ENCODE measurements at regions not wholly inside any gene's neighbourhood (a gene's known extent, or its start where the extent isn't known, plus 50 kb on each side); places are given as distances from the start of the nearest gene placed in this dataset.
A peak's percentile ranks its signal among the peaks of the same experiment; 100 is the strongest.

GRCh38 chr10:52650873-52651272 lies 121.7 kb downstream of the MBL2 start:
- TF ChIP-seq CTCF (IDR thresholded peaks at IDR 0.05; ENCODE audit: control insufficient read depth, insufficient read depth, low read depth, low read length, missing control alignments), result no peak
- no peak for DNase-seq (ENCODE audit: low read depth)
- H3K4me3 ChIP-seq (ENCODE audit: control insufficient read depth, low read depth, low read length), result no peak overlapping the region

DNA sequence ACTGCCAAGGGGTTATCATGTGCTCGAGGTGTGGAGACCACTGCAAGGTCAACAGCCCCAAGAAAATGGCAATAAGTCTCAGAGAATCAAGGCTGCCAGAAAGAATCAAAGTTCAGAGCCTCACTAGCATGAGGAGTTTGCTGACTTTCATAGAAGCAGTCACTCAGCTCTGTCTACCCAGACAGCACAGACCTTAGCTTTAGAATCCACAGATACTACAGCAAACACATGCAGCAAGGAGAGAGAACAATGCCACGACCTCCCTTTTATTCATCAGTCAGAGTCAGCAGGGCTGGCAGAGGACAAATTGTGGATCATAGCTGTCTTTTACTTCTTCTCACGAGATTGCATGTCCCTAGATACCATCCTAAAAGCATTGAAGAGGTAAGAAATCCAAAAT lies 121.3 kb downstream of the MBL2 start:
- TF ChIP-seq CTCF (IDR thresholded peaks at IDR 0.05; ENCODE audit: control insufficient read depth, insufficient read depth, low read depth, low read length, missing control alignments), result no peak
- H3K4me3 ChIP-seq (ENCODE audit: control insufficient read depth, low read depth, low read length), result no peak overlapping the region
- no peak for DNase-seq (ENCODE audit: low read depth)

- no peak overlapping the region for H3K4me3 ChIP-seq (ENCODE audit: control insufficient read depth, low read depth, low read length)
- no peak for TF ChIP-seq CTCF (IDR thresholded peaks at IDR 0.05; ENCODE audit: control insufficient read depth, insufficient read depth, low read depth, low read length, missing control alignments)
- no peak for DNase-seq (ENCODE audit: low read depth)
Observed at GRCh38 chr10:52652431-52653262, 119.9 kb downstream of the MBL2 start.

DNA sequence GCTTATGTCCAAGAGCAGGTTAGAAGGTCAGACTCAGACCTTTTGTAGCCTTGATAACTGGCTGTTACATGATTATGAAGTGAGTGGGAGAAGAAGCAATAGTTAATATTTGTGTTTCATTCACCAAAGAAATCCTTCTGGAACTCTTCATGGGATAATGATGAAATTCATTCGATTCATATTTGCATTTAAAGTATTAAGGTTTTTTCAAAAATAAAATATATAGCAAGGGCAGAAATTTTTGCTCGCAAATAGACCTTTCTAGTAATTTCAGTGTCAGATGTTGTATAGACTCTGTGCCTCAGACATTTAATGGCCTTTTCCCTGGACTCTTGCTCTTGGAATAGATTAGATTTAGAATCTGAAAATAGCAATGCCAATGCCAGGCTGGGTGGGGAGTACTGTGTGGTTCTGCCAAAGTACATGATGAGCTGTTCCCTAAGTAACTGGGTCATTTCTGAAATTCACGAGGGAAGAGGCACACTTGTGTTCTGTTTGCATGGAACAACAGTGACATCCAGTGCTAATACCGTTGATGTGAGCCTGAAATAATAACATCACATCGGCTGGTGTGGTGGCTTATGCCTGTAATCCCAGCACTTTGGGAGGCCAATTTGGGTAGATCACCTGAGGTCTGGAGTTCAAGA lies 119.2 kb downstream of the MBL2 start:
- peak; percentile 36 for TF ChIP-seq CTCF (IDR thresholded peaks at IDR 0.05; ENCODE audit: control insufficient read depth, insufficient read depth, low read depth, low read length, missing control alignments)
- no peak for DNase-seq (ENCODE audit: low read depth)
- H3K4me3 ChIP-seq (ENCODE audit: control insufficient read depth, low read depth, low read length), result no peak overlapping the region

- H3K4me3 ChIP-seq (ENCODE audit: control insufficient read depth, low read depth, low read length), result no peak overlapping the region
- no peak for DNase-seq (ENCODE audit: low read depth)
- TF ChIP-seq CTCF (IDR thresholded peaks at IDR 0.05; ENCODE audit: control insufficient read depth, insufficient read depth, low read depth, low read length, missing control alignments), result no peak
Observed at GRCh38 chr10:52654201-52654600, 118.4 kb downstream of the MBL2 start.

- DNase-seq (ENCODE audit: low read depth), result no peak
- TF ChIP-seq CTCF (IDR thresholded peaks at IDR 0.05; ENCODE audit: control insufficient read depth, insufficient read depth, low read depth, low read length, missing control alignments), result no peak
- H3K4me3 ChIP-seq (ENCODE audit: control insufficient read depth, low read depth, low read length), result no peak overlapping the region
Observed at GRCh38 chr10:52658112-52658511, 114.5 kb downstream of the MBL2 start.
